GM18909 (cell line): ENCODE measurements at regions not wholly inside any gene's neighbourhood (a gene's known extent, or its start where the extent isn't known, plus 50 kb on each side); places are given as distances from the start of the nearest gene placed in this dataset.
"Not testable (repeated sequence)": the region's sequence is repeated elsewhere in the genome, so short reads cannot be mapped to it uniquely, and the experiment has no call there.

Experiments
- ATAC-seq: cut with Tn5 transposase; IDR thresholded peaks from one replicate; pipeline ENCODE4 v1.9.1; 2021; ENCODE audit warnings: mild to moderate bottlenecking; ENCODE audit not compliant: unreplicated experiment, poor library complexity

DNA sequence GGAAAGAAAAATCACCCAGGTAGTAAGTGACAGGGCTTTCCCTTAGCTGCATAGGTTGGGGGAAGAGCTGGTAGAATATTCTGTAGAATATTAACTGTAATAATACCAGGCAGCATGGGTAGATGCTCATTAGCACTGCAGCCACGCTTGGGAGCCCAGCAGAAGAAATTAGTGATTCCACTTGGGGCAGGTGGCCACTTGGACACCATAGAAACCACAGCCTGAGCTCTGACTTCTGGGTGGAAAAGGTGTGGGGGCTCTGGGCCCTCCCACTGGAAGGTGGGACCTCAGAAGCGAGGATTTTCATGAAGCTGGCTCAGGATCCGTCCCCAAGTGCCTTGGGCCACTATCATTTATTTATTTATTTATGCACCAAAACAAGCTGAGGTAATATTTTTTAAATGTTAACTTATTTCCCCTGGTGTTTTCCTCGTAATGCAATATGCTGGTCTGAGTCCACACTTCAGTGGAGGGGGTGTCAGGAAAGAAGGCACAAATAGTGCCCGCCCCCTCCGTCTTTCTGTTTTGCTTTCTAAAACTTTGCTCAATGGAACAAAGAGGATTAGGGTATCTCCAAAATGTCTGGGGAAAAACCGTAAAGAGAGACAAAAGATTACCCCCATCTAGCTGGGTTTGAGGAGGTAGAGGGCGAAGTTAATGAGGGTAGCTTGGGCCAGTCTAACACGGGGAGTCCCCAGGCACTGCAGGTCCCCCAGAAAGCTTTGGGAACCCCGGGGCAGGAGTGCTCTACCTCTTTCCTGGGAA lies 75.2 kb upstream of the GADD45A start:
- peak; percentile 52 for ATAC-seq

DNA sequence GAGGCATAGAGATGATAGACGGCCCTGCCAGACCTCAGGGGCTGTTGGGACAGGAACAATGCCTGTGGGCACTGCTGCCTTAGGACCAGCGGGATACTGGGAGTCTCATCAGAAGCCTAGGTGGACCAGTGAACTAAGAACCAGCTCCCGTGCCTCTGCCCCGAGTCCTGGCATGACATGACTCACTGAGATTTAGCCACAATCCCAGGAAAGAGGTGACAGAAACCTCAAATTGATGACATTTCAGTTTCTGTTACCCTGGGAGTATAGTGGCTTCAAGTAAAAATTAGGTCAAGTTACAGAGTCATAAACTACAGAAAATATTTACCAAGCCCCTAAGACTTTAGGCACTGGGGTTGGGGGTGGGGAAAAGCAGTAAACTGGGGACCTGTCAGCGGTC lies 74.6 kb upstream of the GADD45A start:
- peak; percentile 11 for ATAC-seq

DNA sequence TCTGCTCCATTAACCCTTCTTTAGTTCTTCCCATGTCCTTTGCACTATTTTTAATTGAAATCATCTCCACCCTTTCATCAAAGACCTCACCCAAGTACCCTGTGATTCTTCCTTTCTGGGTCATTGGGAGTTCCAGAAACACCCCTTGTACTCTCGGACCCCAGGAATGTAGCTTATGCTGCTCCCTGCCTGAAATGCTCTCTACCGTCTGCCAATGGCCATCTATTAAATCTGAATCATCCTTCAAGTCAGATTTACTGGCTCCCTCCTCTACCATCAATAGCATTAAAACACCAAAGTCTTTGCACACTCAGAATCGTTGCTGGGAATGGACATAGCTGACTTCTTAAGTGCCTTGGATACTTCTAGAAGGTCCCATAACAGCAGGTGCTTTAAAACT lies 73.2 kb upstream of the GADD45A start:
- no peak for ATAC-seq

DNA sequence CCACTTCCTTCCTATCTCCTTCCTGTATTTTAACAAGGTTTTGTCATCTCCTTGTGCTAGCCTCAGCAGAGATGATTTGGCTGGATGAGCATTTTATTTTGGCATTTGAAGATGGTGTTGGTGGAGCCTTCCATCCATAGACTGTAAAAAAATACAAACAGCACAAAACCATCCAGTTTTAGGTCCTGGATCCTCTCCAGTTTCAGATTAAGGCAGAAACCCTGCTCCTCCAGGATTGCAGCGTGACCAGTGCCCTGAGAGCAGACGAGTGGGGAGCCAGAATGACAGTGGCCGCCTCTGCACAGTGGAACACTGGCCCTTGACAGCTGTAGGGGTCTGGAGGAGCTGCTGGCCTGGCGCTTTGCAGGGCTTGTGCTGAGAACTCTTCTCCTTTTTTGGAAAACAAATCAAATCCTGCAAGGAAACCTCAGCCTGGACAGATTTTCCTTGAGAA lies 72.2 kb upstream of the GADD45A start:
- no peak for ATAC-seq

DNA sequence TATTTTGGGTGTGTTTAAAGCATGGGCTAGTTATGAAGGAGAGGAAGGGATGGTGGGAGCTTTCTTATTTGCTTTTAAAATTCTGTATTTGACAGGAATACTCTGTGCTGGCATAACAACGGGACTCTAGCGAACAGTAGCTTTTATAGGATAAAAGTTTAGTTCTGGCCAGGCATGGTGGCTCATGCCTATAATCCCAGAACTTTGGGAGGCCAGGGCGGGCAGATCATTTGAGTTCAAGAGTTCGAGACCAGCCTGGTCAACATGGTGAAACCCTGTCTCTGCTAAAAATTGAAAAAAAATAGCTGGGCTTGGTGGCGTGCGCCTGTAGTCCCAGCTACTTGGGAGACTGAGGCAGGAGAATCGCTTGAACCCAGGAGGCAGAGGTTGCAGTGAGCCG lies 71.5 kb upstream of the GADD45A start:
- ATAC-seq, result not testable (repeated sequence)

DNA sequence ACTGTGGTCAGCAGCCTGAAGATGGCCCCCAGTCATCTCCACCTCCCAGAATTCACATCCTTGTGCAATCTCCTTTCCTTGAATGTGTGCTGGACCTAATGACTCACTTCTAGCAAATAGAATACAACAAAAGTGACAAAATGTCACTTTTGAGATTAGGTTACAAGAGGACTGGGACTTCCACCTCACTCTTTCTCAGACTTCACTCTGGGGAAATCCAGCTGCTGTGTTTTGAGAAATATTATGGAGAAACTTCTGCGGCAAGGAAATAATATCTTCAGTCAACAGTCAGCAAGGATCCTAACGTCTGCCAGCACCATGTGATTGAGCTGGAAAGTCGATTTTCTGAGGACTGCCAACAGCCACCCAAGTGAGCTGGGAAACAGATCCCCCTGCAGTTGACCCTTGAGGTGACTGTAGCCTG lies 70.5 kb upstream of the GADD45A start:
- ATAC-seq, result no peak

DNA sequence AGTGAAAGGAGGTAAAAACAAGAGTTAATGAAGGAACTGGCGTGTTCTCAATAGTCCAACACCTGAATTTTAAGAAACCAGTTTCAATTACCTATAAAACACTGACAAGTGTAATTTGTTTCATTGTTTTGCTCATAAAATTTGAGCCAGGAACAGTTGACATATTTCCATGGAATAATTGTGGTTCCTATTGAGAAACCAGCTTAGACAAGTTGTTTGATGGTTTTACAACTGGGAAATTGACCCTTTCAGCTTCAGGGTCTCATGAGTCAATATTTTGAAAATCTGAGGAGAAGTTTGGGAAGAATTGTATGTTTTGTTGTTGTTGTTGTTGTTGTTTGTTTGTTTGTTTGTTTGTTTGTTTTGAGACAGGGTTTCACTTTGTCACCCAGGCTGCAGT lies 69.1 kb upstream of the GADD45A start:
- no peak for ATAC-seq

DNA sequence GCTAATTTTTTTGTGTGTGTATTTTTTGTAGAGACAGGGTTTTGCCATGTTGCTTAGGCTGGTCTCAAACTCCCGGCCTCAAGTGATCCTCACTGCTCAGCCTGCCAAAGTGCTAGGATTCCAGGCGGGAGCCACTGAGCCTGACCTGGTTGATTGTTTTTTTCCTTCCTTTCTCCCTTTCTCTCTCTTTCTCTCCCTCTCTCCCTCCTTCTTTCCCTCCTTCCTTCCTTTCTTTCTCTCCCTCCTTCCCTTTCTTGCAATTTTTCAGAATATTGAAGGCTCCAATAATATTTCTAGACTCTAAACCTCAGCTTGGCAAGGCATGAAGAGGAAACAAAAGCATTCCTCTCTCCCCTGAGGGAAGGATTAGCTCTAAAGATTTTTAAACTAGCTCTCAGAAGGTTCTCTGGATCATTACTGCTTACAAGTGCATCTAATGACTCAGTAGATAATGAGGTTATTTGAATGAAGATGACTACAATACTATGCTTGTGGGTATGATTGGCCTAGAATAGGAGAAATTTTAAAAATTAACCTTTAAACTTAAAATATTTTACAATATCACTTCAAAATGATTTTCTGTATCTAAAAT lies 68.5 kb upstream of the GADD45A start:
- no peak for ATAC-seq

DNA sequence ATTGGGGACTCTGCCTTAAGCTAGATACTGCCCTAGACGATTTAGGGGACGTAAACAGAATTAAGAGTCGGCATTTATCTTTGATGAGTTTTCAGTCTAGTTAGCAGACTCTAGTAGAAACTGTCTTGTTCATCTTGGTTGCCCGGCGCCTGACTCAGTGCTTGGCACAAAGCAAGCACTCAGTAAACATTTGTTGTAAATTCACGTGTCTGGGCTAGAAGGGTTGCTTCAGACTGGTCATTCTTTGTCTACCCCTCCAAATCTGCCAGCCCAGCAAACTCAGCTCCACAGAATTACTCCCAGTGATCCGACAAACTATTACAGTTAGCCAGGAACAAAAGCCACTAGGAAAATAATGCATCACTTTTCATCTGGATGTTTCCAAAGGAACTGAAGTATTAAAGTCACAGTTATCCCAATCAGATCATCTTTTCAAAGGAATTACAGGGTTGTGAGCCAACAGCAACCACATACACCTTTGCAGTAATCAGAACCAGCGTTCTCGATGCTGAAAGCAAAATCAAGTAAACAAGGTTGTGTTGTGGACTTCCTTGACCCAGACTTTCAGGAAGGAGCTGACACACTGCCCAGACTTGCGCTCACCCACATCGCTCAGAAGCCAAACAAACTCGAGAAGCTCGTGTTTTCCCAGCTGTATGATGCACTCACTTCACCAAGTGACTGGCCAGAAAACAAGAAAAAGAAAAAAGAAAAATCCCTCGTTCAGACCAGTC lies 66.5 kb upstream of the GADD45A start:
- no peak for ATAC-seq

DNA sequence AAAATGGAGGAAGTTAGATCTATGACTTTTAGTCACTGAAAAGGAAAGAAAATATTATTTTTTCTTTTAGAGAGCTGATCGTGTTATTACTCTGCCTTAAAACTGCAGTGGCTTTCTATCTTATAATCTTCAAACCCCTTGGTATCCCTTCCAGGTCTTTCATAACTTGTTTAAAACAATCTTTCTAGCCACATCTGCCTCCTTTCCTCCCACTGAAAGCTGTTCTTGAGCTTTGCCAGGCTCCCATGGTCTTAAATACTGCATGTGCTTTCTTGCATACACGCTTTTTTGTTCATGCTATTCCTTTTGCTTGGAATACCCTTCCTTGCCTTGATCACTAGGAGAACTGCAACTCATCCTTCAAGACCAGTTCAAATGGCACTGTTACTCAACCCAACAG lies 65.9 kb upstream of the GADD45A start:
- ATAC-seq, result no peak

DNA sequence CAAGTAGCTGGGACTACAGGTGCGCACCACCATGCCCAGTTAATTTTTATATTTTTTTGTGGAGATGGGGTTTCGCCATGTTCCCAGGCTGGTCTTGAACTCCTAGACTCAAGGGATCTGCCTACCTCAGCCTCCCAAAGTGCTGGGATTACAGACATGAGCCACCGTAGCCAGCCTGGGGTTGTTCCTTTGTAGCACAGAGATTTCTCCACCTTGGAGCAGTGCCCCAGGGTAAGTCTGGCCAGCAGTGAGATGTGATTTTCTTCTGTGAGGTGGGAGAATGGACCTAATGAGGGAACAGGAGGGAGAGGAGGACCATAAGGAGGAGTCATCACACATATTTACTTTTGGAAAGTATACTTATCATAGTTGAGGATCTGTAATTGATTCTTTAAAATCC lies 61.1 kb upstream of the GADD45A start:
- no peak for ATAC-seq

DNA sequence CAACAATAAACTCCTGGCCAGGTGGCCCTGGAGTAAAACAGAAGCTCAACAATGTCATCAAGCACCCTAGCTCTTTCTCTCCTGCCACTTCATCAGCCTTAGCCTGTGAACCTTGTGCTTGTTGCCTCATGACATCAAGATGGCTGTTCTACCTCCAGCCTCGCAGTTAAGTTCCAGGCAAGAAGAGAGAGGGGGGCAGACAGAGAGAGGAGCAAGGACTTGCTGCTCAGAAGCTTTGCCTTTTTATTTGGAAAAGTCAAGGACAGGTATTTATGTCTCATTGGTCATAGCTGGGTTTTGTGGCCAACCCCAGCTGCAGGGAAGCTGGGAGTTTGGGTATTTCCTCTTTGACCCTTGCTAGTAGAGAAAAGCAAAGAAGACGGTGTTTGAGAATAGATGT lies 60.3 kb upstream of the GADD45A start:
- no peak for ATAC-seq

DNA sequence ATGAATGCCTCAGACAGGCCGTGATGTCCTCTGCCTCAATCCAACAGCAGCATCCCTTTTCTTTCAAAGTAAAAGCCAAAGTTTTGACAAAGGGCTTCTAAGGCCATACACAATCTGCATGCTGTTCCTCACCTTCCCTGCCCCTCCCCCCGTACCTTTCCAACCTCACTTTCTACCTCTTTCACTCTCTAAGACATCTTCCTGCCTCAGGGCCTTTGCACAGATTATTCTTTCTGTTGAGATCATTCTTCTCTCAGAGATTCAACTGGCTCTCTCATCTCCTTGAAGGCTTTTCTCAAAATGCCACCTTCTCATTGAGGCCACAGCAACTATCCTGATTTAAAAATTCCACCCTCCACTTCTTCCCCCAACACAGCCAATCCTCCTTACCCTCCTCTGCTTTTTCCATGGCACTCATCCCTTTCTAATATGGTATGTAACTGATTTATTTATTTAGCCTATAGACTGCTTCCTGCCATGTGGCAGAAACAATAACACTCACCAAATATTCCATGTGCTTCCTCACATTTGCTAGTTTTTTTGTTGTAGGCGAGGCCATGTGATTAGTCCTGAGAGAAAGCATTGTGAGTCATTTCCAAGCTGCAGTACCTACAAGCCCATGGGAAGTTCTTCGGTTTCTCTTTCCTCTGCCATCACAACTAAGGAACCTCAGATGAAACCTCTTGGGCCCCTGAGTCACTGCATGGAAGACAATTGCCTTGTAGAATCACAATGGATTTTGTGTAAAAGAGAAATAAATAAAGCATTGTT lies 58.7 kb upstream of the GADD45A start:
- ATAC-seq, result no peak

DNA sequence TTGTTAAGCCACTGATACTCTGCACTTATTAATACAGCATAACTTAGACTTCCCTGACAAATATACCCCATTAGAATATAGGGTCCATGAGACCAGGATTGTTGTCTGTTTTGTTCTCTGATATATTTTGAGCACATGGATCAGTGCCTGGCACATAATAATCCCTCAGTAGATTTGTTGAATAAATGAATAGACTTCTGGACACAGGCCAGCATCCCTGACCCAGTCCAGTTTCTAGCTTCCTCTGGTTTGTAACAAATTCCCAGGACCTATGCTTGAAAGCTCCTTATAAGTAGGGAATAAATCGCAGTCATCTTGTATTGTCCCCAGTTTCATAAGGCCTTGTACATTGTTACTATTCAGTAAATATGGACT lies 58.2 kb upstream of the GADD45A start:
- ATAC-seq, result no peak

DNA sequence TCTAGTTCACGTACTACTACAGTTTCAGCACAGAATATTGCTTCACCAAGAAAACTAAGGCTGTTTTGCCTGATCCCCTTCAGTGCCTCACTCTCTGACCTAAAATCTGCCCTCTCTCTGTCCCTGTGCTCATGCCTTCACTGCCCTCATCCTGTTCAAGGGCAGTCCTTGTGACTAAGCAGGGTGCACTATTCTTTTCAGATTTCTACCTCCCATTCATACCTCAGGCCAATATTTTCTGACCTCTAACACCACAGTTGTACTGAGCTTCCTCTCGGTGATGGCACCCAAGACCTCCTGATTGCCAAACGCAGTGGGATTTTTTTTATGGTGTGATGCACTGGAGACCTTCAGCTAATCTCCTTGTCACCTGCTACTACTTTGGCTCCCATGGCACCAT lies 57.7 kb upstream of the GADD45A start:
- no peak for ATAC-seq

DNA sequence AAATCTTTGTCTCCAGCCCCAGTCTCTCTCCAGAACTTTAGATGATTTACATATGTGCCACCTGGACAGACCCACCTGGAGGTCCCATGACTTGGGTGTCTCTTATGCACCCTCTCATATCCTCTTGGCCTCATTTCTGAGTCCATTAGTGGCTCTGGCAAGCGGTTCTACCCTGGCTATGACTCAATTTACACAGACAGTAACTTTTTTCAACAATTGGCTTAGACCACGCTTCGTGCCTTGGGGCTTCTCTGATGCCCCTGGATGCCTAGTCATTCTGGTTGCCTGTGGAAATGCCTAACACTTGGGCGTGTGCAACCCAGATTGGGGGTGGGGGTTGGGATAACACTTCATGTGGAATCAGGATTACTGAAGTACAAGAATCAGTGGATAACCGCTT lies 57.1 kb upstream of the GADD45A start:
- ATAC-seq, result no peak

DNA sequence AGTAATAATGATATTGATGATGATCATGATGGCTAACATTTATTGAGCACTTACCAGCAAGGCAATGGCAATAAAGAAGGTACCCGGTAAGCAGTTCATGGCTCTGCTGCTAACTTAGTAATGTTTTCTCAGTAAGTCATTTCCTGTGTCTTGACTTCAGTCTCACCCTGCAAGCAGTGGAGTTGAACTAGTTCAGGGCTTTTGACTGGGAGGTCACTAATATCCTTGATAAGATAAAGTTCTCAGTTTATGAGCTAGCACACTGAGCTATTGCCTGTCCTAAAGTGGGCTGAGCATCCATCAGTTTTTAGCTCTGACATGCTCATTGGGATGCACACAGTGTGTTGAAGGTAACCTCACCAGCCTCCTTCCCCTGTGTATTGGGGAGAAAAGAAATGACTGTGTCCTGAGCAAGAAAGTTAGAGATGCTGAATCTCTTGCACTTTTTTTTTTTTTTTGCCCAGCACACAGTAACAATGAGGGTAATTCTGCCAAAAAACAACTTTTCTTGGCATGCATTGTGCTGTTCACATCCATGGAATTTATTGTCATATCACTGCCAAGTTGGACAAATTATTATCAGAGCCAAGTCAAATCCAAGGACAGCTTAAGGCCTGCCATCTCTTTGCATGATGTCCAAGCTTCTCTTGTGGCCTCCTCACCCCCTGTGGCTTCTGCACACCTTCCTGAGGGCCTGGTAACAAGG lies 55.5 kb upstream of the GADD45A start:
- ATAC-seq, result no peak

DNA sequence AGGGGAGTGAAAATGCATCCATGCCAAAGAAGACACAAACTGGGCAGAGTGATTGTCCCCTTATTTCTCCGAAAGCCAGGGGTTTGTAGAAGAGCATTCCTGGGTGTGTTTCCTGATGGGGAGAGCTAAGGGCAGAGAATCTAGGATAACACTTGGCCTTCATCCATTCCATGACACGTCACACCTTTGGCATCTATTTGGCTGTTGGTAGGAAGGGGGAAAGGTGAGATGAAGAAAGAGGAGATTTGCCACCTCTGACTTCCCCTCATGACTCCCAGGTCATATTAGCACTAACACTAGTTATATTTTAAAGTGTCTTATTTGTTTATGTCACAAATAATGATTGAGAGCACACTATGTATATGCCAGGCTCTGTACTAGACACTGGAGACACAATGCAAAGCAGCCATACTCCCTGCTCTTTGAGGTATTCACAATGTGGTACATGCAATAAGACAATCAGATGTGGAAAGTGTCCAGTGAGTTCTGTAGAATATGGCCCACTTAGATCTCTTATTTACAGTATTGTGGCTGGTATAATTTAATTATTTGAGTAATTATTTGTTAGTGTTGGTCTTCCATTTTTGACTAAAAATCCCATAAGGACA lies 54.5 kb upstream of the GADD45A start:
- ATAC-seq, result no peak

DNA sequence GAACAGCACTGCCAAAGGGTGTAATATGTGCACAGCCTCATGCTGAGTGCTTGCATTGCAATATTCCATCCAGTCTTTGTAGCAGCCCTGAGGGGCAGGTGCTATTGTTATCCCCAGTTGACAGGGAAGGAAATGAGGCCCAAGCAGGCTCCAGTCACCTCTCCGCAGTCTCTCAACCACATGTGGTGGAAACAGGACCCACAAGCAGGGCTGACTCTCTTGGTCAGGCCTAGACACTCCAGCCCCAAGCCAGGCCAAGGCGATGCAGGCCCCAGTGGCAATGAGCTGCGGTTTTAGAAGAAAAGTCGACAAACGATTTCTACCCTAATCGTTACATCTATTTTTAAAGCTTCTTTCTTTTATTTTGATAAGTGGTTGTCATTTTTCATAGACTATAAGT lies 52.6 kb upstream of the GADD45A start:
- no peak for ATAC-seq
